ENCODE measurements at regions not wholly inside any gene's neighbourhood (a gene's known extent, or its start where the extent isn't known, plus 50 kb on each side); places are given as distances from the start of the nearest gene placed in this dataset.

- TF ChIP-seq CTCF (IDR thresholded peaks at IDR 0.05; ENCODE audit: low read length) (no peak), EZH2 (IDR thresholded peaks at IDR 0.05; ENCODE audit: borderline replicate concordance, low read length) (no peak)
- Histone ChIP-seq H3K27me3 (ENCODE audit: insufficient read depth, low read length) (no peaks in the 10 kb centered on the region), H3K36me3 (ENCODE audit: insufficient read depth, low read length) (no peaks in the 10 kb centered on the region), H3K9me2 (ENCODE audit: low read depth, low read length) (no peaks in the 10 kb centered on the region), H3K4me2 (ENCODE audit: low read length) (no peak overlapping the region), H3K9ac (ENCODE audit: low read length) (no peak overlapping the region), H4K20me1 (ENCODE audit: insufficient read depth, low read length) (no peaks in the 10 kb centered on the region), H3K4me1 (ENCODE audit: insufficient read depth, low read length, severe bottlenecking) (no peaks in the 10 kb centered on the region), H3K4me3 (ENCODE audit: low read depth, low read length, poor library complexity, severe bottlenecking) (no peak overlapping the region), H3K9me3 (ENCODE audit: low read length) (no peaks in the 10 kb centered on the region), H3K27ac (ENCODE audit: low read depth, low read length, poor library complexity, severe bottlenecking) (no peak overlapping the region), H2AFZ (ENCODE audit: low read length) (no peak overlapping the region), H3F3A (ENCODE audit: insufficient read depth, low read length) (no peaks in the 10 kb centered on the region), H3K79me2 (ENCODE audit: insufficient read depth, low read length) (no peaks in the 10 kb centered on the region)
Observed at GRCh38 chr5:2214910-2215590, 332.3 kb upstream of the IRX4 start.

GRCh38 chr5:2213121-2213730, 330.5 kb upstream of the IRX4 start:
- Histone ChIP-seq H3F3A (ENCODE audit: insufficient read depth, low read length) (no peaks in the 10 kb centered on the region), H3K27me3 (ENCODE audit: insufficient read depth, low read length) (no peaks in the 10 kb centered on the region), H3K4me2 (ENCODE audit: low read length) (no peak overlapping the region), H3K79me2 (ENCODE audit: insufficient read depth, low read length) (no peaks in the 10 kb centered on the region), H3K4me3 (ENCODE audit: low read depth, low read length, poor library complexity, severe bottlenecking) (no peak overlapping the region), H3K9ac (ENCODE audit: low read length) (no peak overlapping the region), H2AFZ (ENCODE audit: low read length) (no peak overlapping the region), H4K20me1 (ENCODE audit: insufficient read depth, low read length) (no peaks in the 10 kb centered on the region), H3K9me3 (ENCODE audit: low read length) (no peaks in the 10 kb centered on the region), H3K4me1 (ENCODE audit: insufficient read depth, low read length, severe bottlenecking) (no peaks in the 10 kb centered on the region), H3K36me3 (ENCODE audit: insufficient read depth, low read length) (no peaks in the 10 kb centered on the region), H3K9me2 (ENCODE audit: low read depth, low read length) (no peaks in the 10 kb centered on the region), H3K27ac (ENCODE audit: low read depth, low read length, poor library complexity, severe bottlenecking) (no peak overlapping the region)
- TF ChIP-seq CTCF (IDR thresholded peaks at IDR 0.05; ENCODE audit: low read length) (no peak), EZH2 (IDR thresholded peaks at IDR 0.05; ENCODE audit: borderline replicate concordance, low read length) (no peak)

GRCh38 chr5:2212481-2212880, 329.8 kb upstream of the IRX4 start:
- Histone ChIP-seq H3K4me2 (ENCODE audit: low read length) (no peak overlapping the region), H3K4me1 (ENCODE audit: insufficient read depth, low read length, severe bottlenecking) (no peaks in the 10 kb centered on the region), H3K79me2 (ENCODE audit: insufficient read depth, low read length) (no peaks in the 10 kb centered on the region), H4K20me1 (ENCODE audit: insufficient read depth, low read length) (no peaks in the 10 kb centered on the region), H3K36me3 (ENCODE audit: insufficient read depth, low read length) (no peaks in the 10 kb centered on the region), H3K27ac (ENCODE audit: low read depth, low read length, poor library complexity, severe bottlenecking) (no peak overlapping the region), H3F3A (ENCODE audit: insufficient read depth, low read length) (no peaks in the 10 kb centered on the region), H3K27me3 (ENCODE audit: insufficient read depth, low read length) (no peaks in the 10 kb centered on the region), H3K4me3 (ENCODE audit: low read depth, low read length, poor library complexity, severe bottlenecking) (no peak overlapping the region), H2AFZ (ENCODE audit: low read length) (no peak overlapping the region), H3K9ac (ENCODE audit: low read length) (no peak overlapping the region), H3K9me3 (ENCODE audit: low read length) (no peaks in the 10 kb centered on the region), H3K9me2 (ENCODE audit: low read depth, low read length) (no peaks in the 10 kb centered on the region)
- TF ChIP-seq CTCF (IDR thresholded peaks at IDR 0.05; ENCODE audit: low read length) (no peak), EZH2 (IDR thresholded peaks at IDR 0.05; ENCODE audit: borderline replicate concordance, low read length) (no peak)

All from OCI-LY1 (cell line).